Osteoblast (primary cell): ENCODE measurements at regions not wholly inside any gene's neighbourhood (a gene's known extent, or its start where the extent isn't known, plus 50 kb on each side); places are given as distances from the start of the nearest gene placed in this dataset.

Experiments used
- DNase-seq: peaks from one replicate; pipeline ENCODE4 v3.0.0; 2011; ENCODE audit warnings: low spot score, mixed read lengths; ENCODE audit not compliant: insufficient read length; ENCODE audit errors: missing footprints
- H2AFZ ChIP-seq: 2 replicates; pipeline ENCODE4 v1.6.0; 2011; ENCODE audit warnings: mild to moderate bottlenecking, low read length
- H3K27ac ChIP-seq: 2 replicates; pipeline ENCODE4 v1.5.1; 2011; ENCODE audit warnings: mild to moderate bottlenecking, low read depth, low read length, moderate library complexity
- H3K27me3 ChIP-seq: 2 replicates; pipeline ENCODE4 v1.6.0; 2012; ENCODE audit warnings: mild to moderate bottlenecking, control low read depth, inconsistent platforms, low read length, moderate library complexity; ENCODE audit not compliant: insufficient read depth
- H3K36me3 ChIP-seq: 2 replicates; pipeline ENCODE4 v1.5.1; 2011; ENCODE audit warnings: mild to moderate bottlenecking, low read length, control low read depth, moderate library complexity; ENCODE audit not compliant: insufficient read depth
- H3K4me1 ChIP-seq: 2 replicates; pipeline ENCODE4 v1.5.1; 2011; ENCODE audit warnings: mild to moderate bottlenecking, low read length, control low read depth, moderate library complexity; ENCODE audit not compliant: insufficient read depth
- H3K4me2 ChIP-seq: 2 replicates; pipeline ENCODE4 v1.6.0; 2011; ENCODE audit warnings: mild to moderate bottlenecking, low read length; ENCODE audit not compliant: insufficient read depth
- H3K4me3 ChIP-seq: fragments of 200-600 bp; sonication (generic); 3 replicates; pipeline ENCODE4 v1.5.1; 2012; ENCODE audit warnings: mild to moderate bottlenecking, low read length, inconsistent platforms; ENCODE audit not compliant: insufficient read depth
- H3K79me2 ChIP-seq: 2 replicates; pipeline ENCODE4 v1.6.0; 2012; ENCODE audit warnings: mild to moderate bottlenecking, low read length, control low read depth, inconsistent platforms; ENCODE audit not compliant: insufficient read depth
- H3K9me3 ChIP-seq: 2 replicates; pipeline ENCODE4 v1.5.1; 2011; ENCODE audit warnings: low read depth, low read length, control low read depth
- H4K20me1 ChIP-seq: 2 replicates; pipeline ENCODE4 v1.6.0; 2012; ENCODE audit warnings: mild to moderate bottlenecking, low read length, control low read depth; ENCODE audit not compliant: insufficient read depth
- TF ChIP-seq, protein P1 (sequence below): IDR thresholded peaks from 2 replicates; pipeline ENCODE4 v1.5.1; 2011; ENCODE audit warnings: mild to moderate bottlenecking, low read depth, low read length, moderate library complexity; ENCODE audit errors: extremely low read depth

DNA sequence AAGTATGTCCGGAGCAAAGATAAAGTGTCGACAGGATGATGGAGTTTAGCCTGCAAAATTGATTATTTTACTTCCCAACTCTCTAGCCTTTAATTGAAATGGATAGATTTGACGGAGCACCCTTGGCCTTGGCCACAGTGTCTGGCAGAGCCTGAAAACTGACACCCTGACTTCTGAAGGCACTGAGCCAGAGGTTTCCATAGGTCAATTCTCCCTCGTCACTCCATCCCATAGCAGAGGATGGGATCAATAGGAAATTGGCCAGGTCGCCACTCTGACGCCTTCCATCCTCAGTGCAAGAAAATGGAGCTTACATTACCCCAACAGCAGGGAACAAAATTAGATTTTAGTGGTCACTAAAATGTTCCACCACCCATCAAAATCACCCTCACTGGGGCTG, 90.4 kb upstream of the CDH11 start:
- Histone ChIP-seq H3K79me2 (no peaks in the 10 kb centered on the region), H3K27ac (no peak overlapping the region), H3K27me3 (no peaks in the 10 kb centered on the region), H3K4me3 (no peak overlapping the region), H3K9me3 (no peaks in the 10 kb centered on the region), H4K20me1 (no peaks in the 10 kb centered on the region), H3K4me2 (no peak overlapping the region), H3K36me3 (no peaks in the 10 kb centered on the region), H2AFZ (no peak overlapping the region), H3K4me1 (no peaks in the 10 kb centered on the region)
- TF ChIP-seq, protein P1, sequence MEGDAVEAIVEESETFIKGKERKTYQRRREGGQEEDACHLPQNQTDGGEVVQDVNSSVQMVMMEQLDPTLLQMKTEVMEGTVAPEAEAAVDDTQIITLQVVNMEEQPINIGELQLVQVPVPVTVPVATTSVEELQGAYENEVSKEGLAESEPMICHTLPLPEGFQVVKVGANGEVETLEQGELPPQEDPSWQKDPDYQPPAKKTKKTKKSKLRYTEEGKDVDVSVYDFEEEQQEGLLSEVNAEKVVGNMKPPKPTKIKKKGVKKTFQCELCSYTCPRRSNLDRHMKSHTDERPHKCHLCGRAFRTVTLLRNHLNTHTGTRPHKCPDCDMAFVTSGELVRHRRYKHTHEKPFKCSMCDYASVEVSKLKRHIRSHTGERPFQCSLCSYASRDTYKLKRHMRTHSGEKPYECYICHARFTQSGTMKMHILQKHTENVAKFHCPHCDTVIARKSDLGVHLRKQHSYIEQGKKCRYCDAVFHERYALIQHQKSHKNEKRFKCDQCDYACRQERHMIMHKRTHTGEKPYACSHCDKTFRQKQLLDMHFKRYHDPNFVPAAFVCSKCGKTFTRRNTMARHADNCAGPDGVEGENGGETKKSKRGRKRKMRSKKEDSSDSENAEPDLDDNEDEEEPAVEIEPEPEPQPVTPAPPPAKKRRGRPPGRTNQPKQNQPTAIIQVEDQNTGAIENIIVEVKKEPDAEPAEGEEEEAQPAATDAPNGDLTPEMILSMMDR = no peak
- no peak for DNase-seq

DNA sequence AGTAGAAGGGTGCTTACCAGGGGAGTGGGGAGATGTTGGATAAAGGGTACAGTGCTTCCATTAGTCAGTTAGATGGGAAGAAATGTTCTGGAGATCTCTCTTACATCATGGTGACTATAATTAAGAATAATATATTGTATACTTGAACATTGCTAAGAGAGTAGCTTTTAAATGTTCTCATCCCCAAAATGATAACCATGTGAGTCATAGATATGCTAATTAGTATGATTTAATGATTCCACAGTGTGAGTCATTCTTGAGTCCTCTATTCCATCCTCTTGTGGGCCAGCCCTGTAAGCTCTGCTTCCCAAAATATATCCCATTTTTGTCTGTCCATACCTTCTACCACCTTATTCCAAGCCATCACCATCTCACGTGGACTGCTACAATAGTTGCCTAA, 80.6 kb upstream of the CDH11 start:
- Histone ChIP-seq H4K20me1 (no peaks in the 10 kb centered on the region), H3K4me2 (no peak overlapping the region), H2AFZ (no peak overlapping the region), H3K79me2 (no peaks in the 10 kb centered on the region), H3K9me3 (no peaks in the 10 kb centered on the region), H3K27me3 (no peaks in the 10 kb centered on the region), H3K4me3 (no peak overlapping the region), H3K4me1 (peaks cover 4% of the 10 kb centered on the region), H3K36me3 (no peaks in the 10 kb centered on the region), H3K27ac (no peak overlapping the region)
- no peak for DNase-seq
- TF ChIP-seq, protein P1 = no peak

DNA sequence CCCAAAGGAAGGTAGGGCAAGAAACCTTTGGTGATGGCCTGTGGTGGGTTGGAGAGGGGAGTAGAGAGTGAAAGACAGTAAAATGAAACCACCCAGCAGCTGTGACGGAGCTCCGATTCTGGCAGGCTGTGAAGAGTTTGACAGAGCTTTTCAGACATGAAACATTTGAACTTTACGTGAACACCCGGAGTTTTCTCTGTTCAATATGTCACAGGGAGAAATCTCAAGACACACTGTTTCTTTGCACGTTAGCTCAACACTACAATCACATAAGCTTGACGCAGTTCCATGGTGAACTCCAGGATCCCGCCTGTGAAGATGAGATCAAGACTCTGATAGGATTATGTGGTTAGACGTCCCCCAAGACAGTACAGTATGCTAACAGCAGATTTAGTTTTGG, 79.6 kb upstream of the CDH11 start:
- peak overlapping the region; percentile 25 for H3K4me2 ChIP-seq
- no peaks in the 10 kb centered on the region for H3K9me3 ChIP-seq
- peaks cover 8% of the 10 kb centered on the region for H3K4me1 ChIP-seq
- no peaks in the 10 kb centered on the region for H3K36me3 ChIP-seq
- H3K27ac ChIP-seq = no peak overlapping the region
- no peaks in the 10 kb centered on the region for H3K79me2 ChIP-seq
- TF ChIP-seq, protein P1 = no peak
- no peaks in the 10 kb centered on the region for H4K20me1 ChIP-seq
- no peak overlapping the region for H2AFZ ChIP-seq
- H3K4me3 ChIP-seq = peak overlapping the region; percentile 20
- no peak for DNase-seq
- no peaks in the 10 kb centered on the region for H3K27me3 ChIP-seq

DNA sequence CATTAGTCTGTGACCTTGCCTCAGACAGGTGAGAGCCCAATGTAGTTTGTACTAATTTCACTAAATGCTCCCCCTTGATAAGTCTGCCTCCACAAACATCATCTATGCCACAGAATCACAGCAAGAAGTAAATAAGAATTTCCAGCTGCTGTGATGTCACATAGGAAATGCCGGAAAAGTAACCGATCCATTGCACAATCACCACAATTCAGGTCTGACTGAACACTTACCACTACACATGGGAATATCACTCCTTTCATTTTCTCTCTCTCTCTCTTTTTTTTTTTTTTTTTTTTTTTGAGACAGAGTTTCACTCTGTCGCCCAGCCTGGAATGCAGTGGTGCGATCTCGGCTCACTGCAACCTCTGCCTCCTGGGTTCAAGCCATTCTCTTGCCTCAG, 79.0 kb upstream of the CDH11 start:
- no peaks in the 10 kb centered on the region for H3K27me3 ChIP-seq
- no peak overlapping the region for H3K27ac ChIP-seq
- no peak for DNase-seq
- no peak overlapping the region for H2AFZ ChIP-seq
- peaks cover 11% of the 10 kb centered on the region for H3K4me1 ChIP-seq
- no peak overlapping the region for H3K4me3 ChIP-seq
- H3K79me2 ChIP-seq = no peaks in the 10 kb centered on the region
- H3K36me3 ChIP-seq = no peaks in the 10 kb centered on the region
- H3K9me3 ChIP-seq = no peaks in the 10 kb centered on the region
- H4K20me1 ChIP-seq = no peaks in the 10 kb centered on the region
- TF ChIP-seq, protein P1 = no peak
- H3K4me2 ChIP-seq = peak overlapping the region; percentile 11
